Endodermal cell (in vitro differentiated cells): ENCODE measurements at regions not wholly inside any gene's neighbourhood (a gene's known extent, or its start where the extent isn't known, plus 50 kb on each side); places are given as distances from the start of the nearest gene placed in this dataset.

Experiments
- DNase-seq: peaks from one replicate; pipeline ENCODE4 v3.0.0-alpha.2; 2017
- H3K27ac ChIP-seq: 2 replicates; pipeline ENCODE4 v1.5.1; 2013; ENCODE audit warnings: mild to moderate bottlenecking, low read depth, low read length, moderate library complexity
- H3K27me3 ChIP-seq: 2 replicates; pipeline ENCODE4 v1.6.1; 2013; ENCODE audit warnings: mild to moderate bottlenecking, low read length, moderate library complexity; ENCODE audit not compliant: insufficient read depth, control insufficient read depth, poor library complexity, severe bottlenecking
- H3K36me3 ChIP-seq: 2 replicates; pipeline ENCODE4 v1.7.0; 2013; ENCODE audit warnings: mild to moderate bottlenecking, low read length, moderate library complexity; ENCODE audit not compliant: control insufficient read depth, insufficient read depth
- H3K4me1 ChIP-seq: one replicate; pipeline ENCODE4 v1.7.0; 2013; ENCODE audit warnings: low read length; ENCODE audit not compliant: control insufficient read depth, insufficient read depth
- H3K4me3 ChIP-seq: 2 replicates; pipeline ENCODE4 v1.5.1; 2013; ENCODE audit warnings: mild to moderate bottlenecking, low read length, moderate library complexity
- H3K9ac ChIP-seq: 2 replicates; pipeline ENCODE4 v1.6.1; 2013; ENCODE audit warnings: mild to moderate bottlenecking, low read length, moderate library complexity; ENCODE audit not compliant: poor library complexity, severe bottlenecking; ENCODE audit errors: extremely low read depth
- H3K9me3 ChIP-seq: 2 replicates; pipeline ENCODE4 v1.6.1; 2013; ENCODE audit warnings: mild to moderate bottlenecking, low read length, moderate library complexity; ENCODE audit not compliant: control insufficient read depth
- H3K27ac Mint-ChIP-seq: 2 replicates; pipeline ENCODE4 v1.8.0; 2020; ENCODE audit warnings: mixed read lengths
- H3K27me3 Mint-ChIP-seq: 2 replicates; pipeline ENCODE4 v1.8.0; 2021; ENCODE audit warnings: mild to moderate bottlenecking, mixed read lengths; ENCODE audit not compliant: insufficient read depth
- H3K36me3 Mint-ChIP-seq: 2 replicates; pipeline ENCODE4 v1.8.0; 2020; ENCODE audit warnings: low read depth, mixed read lengths
- H3K4me1 Mint-ChIP-seq: 2 replicates; pipeline ENCODE4 v1.8.0; 2020; ENCODE audit warnings: mixed read lengths
- H3K4me3 Mint-ChIP-seq: 2 replicates; pipeline ENCODE4 v1.8.0; 2020; ENCODE audit warnings: mild to moderate bottlenecking, moderate library complexity, mixed read lengths
- H3K9me3 Mint-ChIP-seq: 2 replicates; pipeline ENCODE4 v1.8.0; 2020; ENCODE audit warnings: mild to moderate bottlenecking, mixed read lengths
- WGBS, 2 experiments: methylation state at CpG; one replicate each; pipeline versions ENCODE4 v1.1.5 to v1.1.7; 2013; ENCODE audit warnings: missing lambda C conversion rate in 2 of 2, mixed read lengths in 1 of 2; ENCODE audit not compliant: insufficient coverage in 1 of 2, insufficient read length in 1 of 2; 5-methylcytosine and 5-hydroxymethylcytosine counted together
- TF ChIP-seq, protein P1 (sequence below): fragments of 200-600 bp; sonication (generic); conservative IDR thresholded peaks from 2 replicates; pipeline ENCODE4 v1.5.0; 2021; ENCODE audit warnings: antibody characterized with exemption, mild to moderate bottlenecking

DNA sequence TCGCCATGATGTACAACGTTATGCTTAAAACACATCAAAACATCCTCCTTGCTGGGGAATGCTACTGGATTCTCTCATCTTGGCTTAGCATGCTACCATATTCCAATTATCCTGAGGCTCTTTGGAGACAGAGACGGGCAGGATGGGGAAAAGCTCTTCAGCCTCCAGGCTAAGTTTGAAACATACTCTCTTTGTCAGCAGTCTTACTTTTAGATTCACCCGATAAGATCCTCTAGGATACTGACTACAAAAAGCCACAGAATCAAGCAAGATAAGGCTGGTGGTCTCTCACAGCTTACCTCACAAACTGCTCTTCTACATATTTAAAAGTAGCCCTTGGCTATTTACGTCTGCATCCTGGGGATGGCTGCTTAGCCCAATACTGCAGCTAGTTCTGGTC is 72.8 kb upstream of the LRCH1 start:
- peaks cover 51% of the 10 kb centered on the region for H3K27me3 Mint-ChIP-seq
- DNase-seq, result no peak
- Histone ChIP-seq H3K4me1 (no peaks in the 10 kb centered on the region), H3K27me3 (peaks cover 35% of the 10 kb centered on the region), H3K27ac (no peak overlapping the region), H3K9ac (no peak overlapping the region), H3K36me3 (no peaks in the 10 kb centered on the region), H3K9me3 (peaks cover 30% of the 10 kb centered on the region), H3K4me3 (no peak overlapping the region)
- no peaks in the 10 kb centered on the region for H3K36me3 Mint-ChIP-seq
- TF ChIP-seq, protein P1, sequence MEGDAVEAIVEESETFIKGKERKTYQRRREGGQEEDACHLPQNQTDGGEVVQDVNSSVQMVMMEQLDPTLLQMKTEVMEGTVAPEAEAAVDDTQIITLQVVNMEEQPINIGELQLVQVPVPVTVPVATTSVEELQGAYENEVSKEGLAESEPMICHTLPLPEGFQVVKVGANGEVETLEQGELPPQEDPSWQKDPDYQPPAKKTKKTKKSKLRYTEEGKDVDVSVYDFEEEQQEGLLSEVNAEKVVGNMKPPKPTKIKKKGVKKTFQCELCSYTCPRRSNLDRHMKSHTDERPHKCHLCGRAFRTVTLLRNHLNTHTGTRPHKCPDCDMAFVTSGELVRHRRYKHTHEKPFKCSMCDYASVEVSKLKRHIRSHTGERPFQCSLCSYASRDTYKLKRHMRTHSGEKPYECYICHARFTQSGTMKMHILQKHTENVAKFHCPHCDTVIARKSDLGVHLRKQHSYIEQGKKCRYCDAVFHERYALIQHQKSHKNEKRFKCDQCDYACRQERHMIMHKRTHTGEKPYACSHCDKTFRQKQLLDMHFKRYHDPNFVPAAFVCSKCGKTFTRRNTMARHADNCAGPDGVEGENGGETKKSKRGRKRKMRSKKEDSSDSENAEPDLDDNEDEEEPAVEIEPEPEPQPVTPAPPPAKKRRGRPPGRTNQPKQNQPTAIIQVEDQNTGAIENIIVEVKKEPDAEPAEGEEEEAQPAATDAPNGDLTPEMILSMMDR, result no peak
- H3K4me3 Mint-ChIP-seq, result no peak overlapping the region
- H3K9me3 Mint-ChIP-seq, result no peaks in the 10 kb centered on the region
- no peak overlapping the region for H3K27ac Mint-ChIP-seq
- WGBS, 2 experiments, result 86 to 92% methylated on average over 5 of the region's 5 CpGs
- no peaks in the 10 kb centered on the region for H3K4me1 Mint-ChIP-seq

DNA sequence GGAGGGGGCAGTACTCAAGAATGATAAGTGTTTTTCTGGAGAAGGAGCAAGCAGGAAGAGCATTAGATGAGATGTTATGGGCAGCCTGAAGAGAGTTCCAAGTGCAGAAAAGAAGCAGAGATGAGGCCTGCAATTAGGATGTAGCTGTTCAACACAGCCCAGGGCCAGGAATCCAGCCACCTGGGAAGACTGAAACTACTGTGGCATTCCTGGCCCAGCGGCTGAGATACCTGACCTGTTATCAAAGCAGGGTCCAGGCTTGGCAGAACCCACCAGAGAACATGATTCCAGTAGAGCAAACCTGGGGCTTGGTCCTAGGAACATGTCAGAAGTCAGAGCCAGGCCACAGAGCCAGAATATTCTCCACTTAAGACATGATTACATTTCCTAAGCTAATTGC is 73.3 kb upstream of the LRCH1 start:
- Histone ChIP-seq H3K4me1 (no peaks in the 10 kb centered on the region), H3K36me3 (no peaks in the 10 kb centered on the region), H3K27me3 (peaks cover 35% of the 10 kb centered on the region), H3K9ac (no peak overlapping the region), H3K4me3 (no peak overlapping the region), H3K9me3 (peaks cover 26% of the 10 kb centered on the region), H3K27ac (no peak overlapping the region)
- no peak overlapping the region for H3K4me3 Mint-ChIP-seq
- H3K27me3 Mint-ChIP-seq, result peaks cover 48% of the 10 kb centered on the region
- no peak for DNase-seq
- TF ChIP-seq, protein P1, result no peak
- no peaks in the 10 kb centered on the region for H3K9me3 Mint-ChIP-seq
- no peaks in the 10 kb centered on the region for H3K36me3 Mint-ChIP-seq
- 90 to 100% methylated on average over 1 of the region's 1 CpG for WGBS, 2 experiments
- no peaks in the 10 kb centered on the region for H3K4me1 Mint-ChIP-seq
- no peak overlapping the region for H3K27ac Mint-ChIP-seq

DNA sequence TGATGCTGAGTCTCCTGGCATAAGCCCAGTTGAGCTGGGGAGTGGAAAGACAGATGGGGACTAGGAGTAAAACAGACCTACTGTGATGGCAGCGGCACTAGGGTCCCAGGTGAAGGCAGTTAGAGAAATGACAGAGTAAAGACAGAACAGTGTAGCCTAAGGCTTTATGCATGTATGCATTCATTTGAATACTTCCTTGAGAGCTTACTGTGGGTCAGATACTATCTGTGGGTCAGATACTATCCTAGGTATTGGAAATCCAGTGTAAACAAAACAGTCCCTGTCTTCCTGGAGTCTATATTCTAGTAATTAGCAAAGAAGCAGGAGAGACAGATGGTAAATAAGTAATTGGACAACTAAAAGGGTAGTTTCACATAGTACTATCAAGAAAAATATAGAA is 73.7 kb upstream of the LRCH1 start:
- no peak for DNase-seq
- H3K9ac ChIP-seq, result no peak overlapping the region
- no peak overlapping the region for H3K4me3 ChIP-seq
- H3K27me3 ChIP-seq, result peaks cover 35% of the 10 kb centered on the region
- H3K27ac Mint-ChIP-seq, result no peak overlapping the region
- WGBS, 2 experiments, result 93 to 100% methylated on average over 1 of the region's 1 CpG
- H3K27ac ChIP-seq, result no peak overlapping the region
- no peaks in the 10 kb centered on the region for H3K4me1 Mint-ChIP-seq
- no peaks in the 10 kb centered on the region for H3K9me3 Mint-ChIP-seq
- H3K4me1 ChIP-seq, result no peaks in the 10 kb centered on the region
- TF ChIP-seq, protein P1, result no peak
- no peaks in the 10 kb centered on the region for H3K36me3 Mint-ChIP-seq
- peaks cover 43% of the 10 kb centered on the region for H3K27me3 Mint-ChIP-seq
- H3K9me3 ChIP-seq, result peaks cover 22% of the 10 kb centered on the region
- no peak overlapping the region for H3K4me3 Mint-ChIP-seq
- H3K36me3 ChIP-seq, result no peaks in the 10 kb centered on the region
